Liver (tissue), 8 donors: ENCODE measurements at regions not wholly inside any gene's neighbourhood (a gene's known extent, or its start where the extent isn't known, plus 50 kb on each side); places are given as distances from the start of the nearest gene placed in this dataset.
A peak's percentile ranks its signal among the peaks of the same experiment; 100 is the strongest.

Experiments used
- DNase-seq: peaks from one replicate; pipeline ENCODE4 v3.0.0-alpha.2; 2017; ENCODE audit warnings: low spot score
- H3K27ac ChIP-seq, 2 donors: one replicate each; pipeline ENCODE4 v1.7.0; 2013; ENCODE audit warnings: inconsistent platforms in 2 of 2, low read length in 2 of 2, control low read depth in 1 of 2, low read depth in 1 of 2, mild to moderate bottlenecking in 1 of 2
- H3K27me3 ChIP-seq, 4 donors: one replicate each; pipeline versions ENCODE4 v1.6.1 to v1.7.0; 2013; ENCODE audit warnings: low read length in 3 of 4, inconsistent platforms in 1 of 4, mild to moderate bottlenecking in 1 of 4, moderate library complexity in 1 of 4; ENCODE audit not compliant: control insufficient read depth in 4 of 4, insufficient read depth in 4 of 4
- H3K36me3 ChIP-seq, 4 donors: one replicate each; pipeline versions ENCODE4 v1.6.1 to v1.7.0; 2013; ENCODE audit warnings: low read length in 3 of 4, mild to moderate bottlenecking in 3 of 4, low read depth in 1 of 4, moderate library complexity in 1 of 4; ENCODE audit not compliant: control insufficient read depth in 4 of 4, insufficient read depth in 3 of 4
- H3K4me1 ChIP-seq, 4 donors: one replicate each; pipeline versions ENCODE4 v1.6.1 to v1.7.0; 2013; ENCODE audit warnings: low read length in 3 of 4, mild to moderate bottlenecking in 3 of 4, moderate library complexity in 1 of 4; ENCODE audit not compliant: control insufficient read depth in 4 of 4, insufficient read depth in 4 of 4
- H3K4me3 ChIP-seq, 3 donors: one replicate each; pipeline versions ENCODE4 v1.6.1 to v1.7.0; 2013; ENCODE audit warnings: low read length in 3 of 3, control low read depth in 1 of 3, low read depth in 1 of 3, mild to moderate bottlenecking in 1 of 3
- H3K9ac ChIP-seq, 2 donors: one replicate each; pipeline ENCODE4 v1.7.0; 2013; ENCODE audit warnings: low read length in 2 of 2, mild to moderate bottlenecking in 2 of 2, moderate library complexity in 2 of 2, control low read depth in 1 of 2, low read depth in 1 of 2
- H3K9me3 ChIP-seq, 4 donors: one replicate each; pipeline versions ENCODE4 v1.6.1 to v1.7.0; 2013; ENCODE audit warnings: low read length in 3 of 4; ENCODE audit not compliant: control insufficient read depth in 4 of 4
- EGR1 ChIP-seq, 2 donors: IDR thresholded peaks; 2 replicates each; pipeline ENCODE4 v1.6.1; 2016 to 2018; ENCODE audit warnings: antibody characterized with exemption in 2 of 2, low read depth in 2 of 2
- FOXA1 ChIP-seq: IDR thresholded peaks from 2 replicates; pipeline ENCODE4 v1.6.1; 2016; ENCODE audit warnings: antibody characterized with exemption
- FOXA2 ChIP-seq: IDR thresholded peaks from 2 replicates; pipeline ENCODE4 v1.6.1; 2016; ENCODE audit warnings: antibody characterized with exemption
- GABPA ChIP-seq, 2 donors: IDR thresholded peaks in 1 of 2; conservative IDR thresholded peaks in 1 of 2; 2 replicates each; pipeline ENCODE4 v1.6.1; 2016; ENCODE audit warnings: antibody characterized with exemption in 2 of 2, mild to moderate bottlenecking in 1 of 2, moderate library complexity in 1 of 2
- HNF4A ChIP-seq, 2 donors: conservative IDR thresholded peaks; 2 replicates each; pipeline ENCODE4 v1.6.1; 2016; ENCODE audit warnings: antibody characterized with exemption in 2 of 2, mild to moderate bottlenecking in 2 of 2
- HNF4G ChIP-seq: IDR thresholded peaks from 2 replicates; pipeline ENCODE4 v1.6.1; 2016; ENCODE audit warnings: antibody characterized with exemption
- NR2F2 ChIP-seq: IDR thresholded peaks from 2 replicates; pipeline ENCODE4 v1.6.1; 2016; ENCODE audit warnings: antibody characterized with exemption
- RAD21 ChIP-seq, 2 donors: IDR thresholded peaks; 2 replicates each; pipeline ENCODE4 v1.6.1; 2016; ENCODE audit warnings: antibody characterized with exemption in 2 of 2, mild to moderate bottlenecking in 2 of 2
- RXRA ChIP-seq, 2 donors: IDR thresholded peaks; 2 replicates each; pipeline ENCODE4 v1.6.1; 2017 to 2018; ENCODE audit warnings: antibody characterized with exemption in 2 of 2, mild to moderate bottlenecking in 1 of 2
- SP1 ChIP-seq: IDR thresholded peaks from 2 replicates; pipeline ENCODE4 v1.6.1; 2018; ENCODE audit warnings: antibody characterized with exemption, mild to moderate bottlenecking
- TAF1 ChIP-seq: conservative IDR thresholded peaks from 2 replicates; pipeline ENCODE4 v1.6.1; 2016; ENCODE audit warnings: antibody characterized with exemption, mild to moderate bottlenecking
- YY1 ChIP-seq: IDR thresholded peaks from 2 replicates; pipeline ENCODE4 v1.6.1; 2016; ENCODE audit warnings: antibody characterized with exemption, mild to moderate bottlenecking
- WGBS: extraction: QIAGEN DNeasy Blood & Tissue Kit; methylation state at CpG from one replicate; pipeline ENCODE4 v1.1.7; 2013; 5-methylcytosine and 5-hydroxymethylcytosine counted together
- TF ChIP-seq, protein P1 (sequence below): fragments of 150-350 bp; IDR thresholded peaks from 2 replicates; pipeline ENCODE4 v1.5.1; 2017; ENCODE audit warnings: improper control_type of control experiment, low read depth, low read length; ENCODE audit not compliant: missing input control
- TF ChIP-seq, protein P2 (sequence below): IDR thresholded peaks from 2 replicates; pipeline ENCODE4 v1.6.1; 2016; ENCODE audit warnings: antibody characterized with exemption
- TF ChIP-seq, protein P3 (sequence below): IDR thresholded peaks from 2 replicates; pipeline ENCODE4 v1.6.1; 2016; ENCODE audit warnings: antibody characterized with exemption, mild to moderate bottlenecking
- donor health status: healthy.
- donor health status: healthy.
- donor health status: healthy.
- donor health status: healthy.
- donor health status: healthy.

DNA sequence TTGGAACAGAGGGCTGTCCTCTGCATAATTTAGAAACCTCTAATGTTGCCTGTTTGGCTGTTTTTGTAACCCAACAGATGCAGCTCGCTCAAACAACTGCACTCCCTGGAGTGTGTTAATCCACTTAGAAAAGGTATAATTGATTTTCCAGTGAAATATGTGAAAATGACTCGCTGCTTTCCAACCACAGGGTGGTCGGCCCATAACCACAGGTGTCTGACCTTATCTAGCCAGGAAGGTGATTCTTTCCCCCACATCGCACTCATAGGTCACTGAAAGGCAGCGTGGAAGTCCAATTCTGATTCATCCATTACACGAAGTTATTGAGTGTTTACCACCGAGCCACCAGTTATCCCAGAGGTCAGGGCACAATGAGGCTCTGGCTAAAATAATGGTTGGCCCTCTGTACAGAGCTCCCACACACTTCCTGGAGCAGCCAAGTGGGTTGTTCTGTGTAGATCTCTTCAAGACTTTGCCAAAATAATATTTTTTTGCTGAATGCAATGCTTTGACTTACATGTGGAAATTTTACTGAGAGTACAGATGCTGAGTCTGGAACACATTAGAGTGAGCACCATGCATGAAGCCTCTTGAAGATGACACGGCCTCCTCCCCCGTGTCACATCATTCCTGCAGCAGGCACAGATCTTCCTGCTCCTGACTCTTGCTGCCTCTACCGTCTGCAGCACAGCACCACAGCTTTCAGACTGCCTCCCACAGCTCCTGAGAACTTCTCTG lies 396.2 kb downstream of the ZNF516 start:
- Histone ChIP-seq H3K27ac (no peak overlapping the region), H3K4me1 (no peaks in the 10 kb centered on the region), H3K9me3 (peaks cover 0 to 3% (median under 1%) of the 10 kb centered on the region in 4 donors), H3K9ac (no peak overlapping the region), H3K27me3 (peaks cover 0 to 5% (median 1%) of the 10 kb centered on the region in 4 donors), H3K4me3 (no peak overlapping the region), H3K36me3 (no peaks in the 10 kb centered on the region)
- WGBS, result 55% methylated on average over 10 of the region's 10 CpGs
- DNase-seq, result no peak
- TF ChIP-seq GABPA (IDR thresholded peaks at IDR 0.05 in 1 of 2, conservative IDR thresholded peaks at IDR 0.05 in 1 of 2) (no peak), SP1 (no peak), RAD21 (IDR thresholded peaks at IDR 0.05) (peak in 1 of 2 donors; percentile 7)

DNA sequence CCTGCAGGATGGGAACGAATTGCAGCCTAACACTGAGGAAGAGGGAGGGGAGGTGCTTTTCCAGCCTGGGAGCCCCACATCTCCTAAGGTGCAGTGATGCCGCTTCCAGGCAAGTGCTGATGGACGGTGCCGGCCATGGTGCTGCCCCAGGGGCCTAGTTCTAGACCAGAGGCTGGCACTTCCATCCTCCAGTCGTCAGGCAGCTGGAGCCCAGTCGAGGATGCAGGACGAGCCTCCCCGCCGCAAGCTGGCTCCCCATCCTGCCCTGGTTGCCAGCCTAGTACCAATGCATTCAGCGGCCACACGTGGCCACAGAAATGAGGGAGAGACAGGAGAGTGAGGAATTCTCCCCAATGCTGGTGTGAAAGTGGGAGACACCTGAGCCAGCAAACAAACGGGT lies 413.5 kb downstream of the ZNF516 start:
- H3K4me3 ChIP-seq, result no peak overlapping the region
- no peak overlapping the region for H3K9ac ChIP-seq
- WGBS, result 76% methylated on average over 12 of the region's 12 CpGs
- no peaks in the 10 kb centered on the region for H3K4me1 ChIP-seq
- no peaks in the 10 kb centered on the region for H3K36me3 ChIP-seq
- H3K9me3 ChIP-seq, result peaks cover 0 to 12% (median 5%) of the 10 kb centered on the region in 4 donors
- no peak overlapping the region for H3K27ac ChIP-seq
- H3K27me3 ChIP-seq, result peaks cover 0 to 7% (median 0%) of the 10 kb centered on the region in 4 donors
- no peak for DNase-seq
- TF ChIP-seq, protein P1, sequence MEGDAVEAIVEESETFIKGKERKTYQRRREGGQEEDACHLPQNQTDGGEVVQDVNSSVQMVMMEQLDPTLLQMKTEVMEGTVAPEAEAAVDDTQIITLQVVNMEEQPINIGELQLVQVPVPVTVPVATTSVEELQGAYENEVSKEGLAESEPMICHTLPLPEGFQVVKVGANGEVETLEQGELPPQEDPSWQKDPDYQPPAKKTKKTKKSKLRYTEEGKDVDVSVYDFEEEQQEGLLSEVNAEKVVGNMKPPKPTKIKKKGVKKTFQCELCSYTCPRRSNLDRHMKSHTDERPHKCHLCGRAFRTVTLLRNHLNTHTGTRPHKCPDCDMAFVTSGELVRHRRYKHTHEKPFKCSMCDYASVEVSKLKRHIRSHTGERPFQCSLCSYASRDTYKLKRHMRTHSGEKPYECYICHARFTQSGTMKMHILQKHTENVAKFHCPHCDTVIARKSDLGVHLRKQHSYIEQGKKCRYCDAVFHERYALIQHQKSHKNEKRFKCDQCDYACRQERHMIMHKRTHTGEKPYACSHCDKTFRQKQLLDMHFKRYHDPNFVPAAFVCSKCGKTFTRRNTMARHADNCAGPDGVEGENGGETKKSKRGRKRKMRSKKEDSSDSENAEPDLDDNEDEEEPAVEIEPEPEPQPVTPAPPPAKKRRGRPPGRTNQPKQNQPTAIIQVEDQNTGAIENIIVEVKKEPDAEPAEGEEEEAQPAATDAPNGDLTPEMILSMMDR, result no peak

DNA sequence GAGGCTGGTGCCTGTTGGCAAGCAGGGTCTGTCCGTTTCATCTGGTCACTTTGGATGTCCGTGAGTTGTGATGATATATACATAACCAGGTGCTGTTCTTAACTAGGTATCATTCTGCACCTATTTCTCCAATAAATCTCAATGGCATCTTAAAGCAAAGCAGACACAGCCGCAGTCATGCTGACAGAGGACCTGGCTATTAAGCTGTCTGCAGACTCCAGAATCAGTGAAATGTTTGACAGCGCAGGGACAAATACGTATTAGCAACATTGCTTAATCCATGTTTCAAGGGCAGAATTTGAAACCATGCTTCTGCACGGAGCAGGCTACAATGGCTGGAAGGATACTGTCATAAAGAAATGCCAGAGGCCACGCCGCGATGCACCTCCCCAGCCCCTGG lies 414.6 kb downstream of the ZNF516 start:
- no peak overlapping the region for H3K4me3 ChIP-seq
- 85% methylated on average over 9 of the region's 9 CpGs for WGBS
- H3K9ac ChIP-seq, result no peak overlapping the region
- H3K36me3 ChIP-seq, result no peaks in the 10 kb centered on the region
- peaks cover 0 to 5% (median 4%) of the 10 kb centered on the region in 4 donors for H3K9me3 ChIP-seq
- TF ChIP-seq GABPA (IDR thresholded peaks at IDR 0.05 in 1 of 2, conservative IDR thresholded peaks at IDR 0.05 in 1 of 2) (no peak), EGR1 (IDR thresholded peaks at IDR 0.05; ENCODE audit: low read depth in 2 of 2) (no peak), TAF1 (no peak), RXRA (IDR thresholded peaks at IDR 0.05) (no peak), HNF4G (no peak), FOXA1 (no peak), SP1 (no peak), HNF4A (conservative IDR thresholded peaks at IDR 0.05) (no peak), YY1 (no peak), RAD21 (IDR thresholded peaks at IDR 0.05) (no peak), FOXA2 (no peak), NR2F2 (no peak)
- TF ChIP-seq, protein P2, sequence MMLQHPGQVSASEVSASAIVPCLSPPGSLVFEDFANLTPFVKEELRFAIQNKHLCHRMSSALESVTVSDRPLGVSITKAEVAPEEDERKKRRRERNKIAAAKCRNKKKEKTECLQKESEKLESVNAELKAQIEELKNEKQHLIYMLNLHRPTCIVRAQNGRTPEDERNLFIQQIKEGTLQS, result no peak
- TF ChIP-seq, protein P1, result no peak
- TF ChIP-seq, protein P3, sequence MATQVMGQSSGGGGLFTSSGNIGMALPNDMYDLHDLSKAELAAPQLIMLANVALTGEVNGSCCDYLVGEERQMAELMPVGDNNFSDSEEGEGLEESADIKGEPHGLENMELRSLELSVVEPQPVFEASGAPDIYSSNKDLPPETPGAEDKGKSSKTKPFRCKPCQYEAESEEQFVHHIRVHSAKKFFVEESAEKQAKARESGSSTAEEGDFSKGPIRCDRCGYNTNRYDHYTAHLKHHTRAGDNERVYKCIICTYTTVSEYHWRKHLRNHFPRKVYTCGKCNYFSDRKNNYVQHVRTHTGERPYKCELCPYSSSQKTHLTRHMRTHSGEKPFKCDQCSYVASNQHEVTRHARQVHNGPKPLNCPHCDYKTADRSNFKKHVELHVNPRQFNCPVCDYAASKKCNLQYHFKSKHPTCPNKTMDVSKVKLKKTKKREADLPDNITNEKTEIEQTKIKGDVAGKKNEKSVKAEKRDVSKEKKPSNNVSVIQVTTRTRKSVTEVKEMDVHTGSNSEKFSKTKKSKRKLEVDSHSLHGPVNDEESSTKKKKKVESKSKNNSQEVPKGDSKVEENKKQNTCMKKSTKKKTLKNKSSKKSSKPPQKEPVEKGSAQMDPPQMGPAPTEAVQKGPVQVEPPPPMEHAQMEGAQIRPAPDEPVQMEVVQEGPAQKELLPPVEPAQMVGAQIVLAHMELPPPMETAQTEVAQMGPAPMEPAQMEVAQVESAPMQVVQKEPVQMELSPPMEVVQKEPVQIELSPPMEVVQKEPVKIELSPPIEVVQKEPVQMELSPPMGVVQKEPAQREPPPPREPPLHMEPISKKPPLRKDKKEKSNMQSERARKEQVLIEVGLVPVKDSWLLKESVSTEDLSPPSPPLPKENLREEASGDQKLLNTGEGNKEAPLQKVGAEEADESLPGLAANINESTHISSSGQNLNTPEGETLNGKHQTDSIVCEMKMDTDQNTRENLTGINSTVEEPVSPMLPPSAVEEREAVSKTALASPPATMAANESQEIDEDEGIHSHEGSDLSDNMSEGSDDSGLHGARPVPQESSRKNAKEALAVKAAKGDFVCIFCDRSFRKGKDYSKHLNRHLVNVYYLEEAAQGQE, result no peak
- DNase-seq, result no peak
- H3K27ac ChIP-seq, result no peak overlapping the region
- H3K27me3 ChIP-seq, result peaks cover 0 to 4% (median 1%) of the 10 kb centered on the region in 4 donors
- H3K4me1 ChIP-seq, result no peaks in the 10 kb centered on the region
